Peyer's patch (tissue), 4 donors: ENCODE measurements at regions not wholly inside any gene's neighbourhood (a gene's known extent, or its start where the extent isn't known, plus 50 kb on each side); places are given as distances from the start of the nearest gene placed in this dataset.

Source experiments
- CTCF ChIP-seq, 6 experiments: fragments of 450-650 bp in 4 of 6; fragments of 200-600 bp in 2 of 6; sonication (generic) in 1 of 6; IDR thresholded peaks; one replicate each; pipeline ENCODE4 v1.5.1; 2017 to 2019; ENCODE audit warnings: antibody characterized with exemption in 6 of 6, mild to moderate bottlenecking in 3 of 6, moderate library complexity in 1 of 6
- POLR2A ChIP-seq, 2 donors: fragments of 450-650 bp; IDR thresholded peaks; one replicate each; pipeline ENCODE4 v1.5.1; 2017; ENCODE audit warnings: antibody characterized with exemption in 2 of 2, mild to moderate bottlenecking in 2 of 2, moderate library complexity in 2 of 2

GRCh38 chr1:56413671-56414199 is 165.6 kb downstream of the PLPP3 start:
- TF ChIP-seq CTCF (IDR thresholded peaks at IDR 0.05), result no peak
- TF ChIP-seq POLR2A (IDR thresholded peaks at IDR 0.05), result no peak
